H1 (cell line): ENCODE measurements at regions not wholly inside any gene's neighbourhood (a gene's known extent, or its start where the extent isn't known, plus 50 kb on each side); places are given as distances from the start of the nearest gene placed in this dataset.

ENCODE experiments used
- ATF3 ChIP-seq: IDR thresholded peaks from 2 replicates; pipeline ENCODE4 v1.6.1; 2011; ENCODE audit warnings: low read depth, mild to moderate bottlenecking, low read length; ENCODE audit not compliant: insufficient read depth
- CEBPB ChIP-seq: IDR thresholded peaks from 2 replicates; pipeline ENCODE4 v1.6.1; 2012; ENCODE audit warnings: low read depth, low read length
- CTCF ChIP-seq, 3 experiments: IDR thresholded peaks; 1 replicate in 2 of 3; 2 replicates in 1 of 3; pipeline versions ENCODE4 v1.5.1 to v1.6.1; 2011; ENCODE audit warnings: low read length in 3 of 3, mild to moderate bottlenecking in 3 of 3, inconsistent platforms in 2 of 3, low read depth in 1 of 3, moderate library complexity in 1 of 3; ENCODE audit not compliant: insufficient read depth in 1 of 3; ENCODE audit errors: control extremely low read depth in 1 of 3
- EZH2 ChIP-seq: fragments of 200-600 bp; sonication (generic); IDR thresholded peaks from 2 replicates; pipeline ENCODE4 v1.7.1; 2012; ENCODE audit warnings: low read depth, mild to moderate bottlenecking, moderate library complexity, low read length, inconsistent platforms; ENCODE audit not compliant: severe bottlenecking
- GTF2F1 ChIP-seq: IDR thresholded peaks from 2 replicates; pipeline ENCODE4 v1.6.1; 2012; ENCODE audit warnings: low read depth, low read length, improper control_type of control experiment, borderline replicate concordance
- HDAC2 ChIP-seq, 2 experiments: fragments of 300-600 bp in 1 of 2; sonication (generic) in 1 of 2; IDR thresholded peaks; 2 replicates each; pipeline ENCODE4 v1.6.1; 2011 to 2012; ENCODE audit warnings: low read depth in 2 of 2, low read length in 2 of 2, mild to moderate bottlenecking in 2 of 2, moderate library complexity in 2 of 2, borderline replicate concordance in 1 of 2, inconsistent platforms in 1 of 2
- MAFK ChIP-seq: IDR thresholded peaks from 2 replicates; pipeline ENCODE4 v1.6.1; 2012; ENCODE audit warnings: low read depth, mild to moderate bottlenecking, improper control_type of control experiment, low read length
- POLR2AphosphoS5 ChIP-seq: IDR thresholded peaks from 2 replicates; pipeline ENCODE4 v1.6.1; 2011; ENCODE audit warnings: low read depth, low read length
- RNF2 ChIP-seq: fragments of 200-900, 300-1000 bp; sonication (generic); IDR thresholded peaks from 2 replicates; pipeline ENCODE4 v1.7.1; 2016; ENCODE audit warnings: borderline replicate concordance, low read depth, mild to moderate bottlenecking, antibody characterized with exemption, low read length; ENCODE audit not compliant: poor library complexity, severe bottlenecking; ENCODE audit errors: missing control alignments
- SIRT6 ChIP-seq: IDR thresholded peaks from one replicate; pipeline ENCODE4 v1.7.1; 2012; ENCODE audit warnings: low read length, inconsistent platforms
- SRF ChIP-seq: IDR thresholded peaks from 2 replicates; pipeline ENCODE4 v1.6.1; 2011; ENCODE audit warnings: mild to moderate bottlenecking, low read depth, low read length, moderate library complexity
- SUZ12 ChIP-seq: fragments of 200-600 bp; sonication (generic); IDR thresholded peaks from 2 replicates; pipeline ENCODE4 v1.6.1; 2012; ENCODE audit warnings: mild to moderate bottlenecking, inconsistent platforms, low read length, moderate library complexity, mixed read lengths
- TAF1 ChIP-seq: IDR thresholded peaks from 2 replicates; pipeline ENCODE4 v1.6.1; 2011; ENCODE audit warnings: mild to moderate bottlenecking, low read depth, low read length

GRCh38 chr2:238994432-238994831, 146.5 kb downstream of the TWIST2 start:
- TF ChIP-seq RNF2 (no peak), CTCF (IDR thresholded peaks at IDR 0.05; ENCODE audit: control extremely low read depth in 1 of 3, insufficient read depth in 1 of 3, low read depth in 1 of 3, low read length in 3 of 3) (no peak), SRF (no peak), MAFK (no peak), SUZ12 (no peak), HDAC2 (IDR thresholded peaks at IDR 0.05; ENCODE audit: borderline replicate concordance in 1 of 2, low read depth in 2 of 2, low read length in 2 of 2) (no peak), EZH2 (no peak), ATF3 (no peak), SIRT6 (no peak), CEBPB (no peak), TAF1 (no peak), POLR2AphosphoS5 (no peak), GTF2F1 (no peak)
